IMR-90 (cell line): ENCODE measurements at regions not wholly inside any gene's neighbourhood (a gene's known extent, or its start where the extent isn't known, plus 50 kb on each side); places are given as distances from the start of the nearest gene placed in this dataset.
A peak's percentile ranks its signal among the peaks of the same experiment; 100 is the strongest.

Source experiments
- ATAC-seq: fragments of 200-7000 bp; cut with Tn5 transposase; 2 replicates; pipeline ENCODE4 v1.9.1; 2020; ENCODE audit warnings: low read depth, mild to moderate bottlenecking, moderate library complexity
- BruUV-seq: library from RNA; stranded (reverse); fragments of 400-500 nt; replicated peaks from 2 replicates; lab custom pipeline; 2021; lab: Mats Ljungman, UMichigan
- CTCF ChIA-PET: fragments of 300-600 bp; formaldehyde crosslinking; extraction: SDS; loops from one replicate; lab custom pipeline; 2021; ENCODE audit warnings: antibody characterized with exemption; lab: Yijun Ruan, JAX
- POLR2A ChIA-PET: fragments of 300-600 bp; sonication (Branson Sonifier 250); formaldehyde crosslinking; loops from one replicate; lab custom pipeline; 2022; ENCODE audit warnings: antibody characterized with exemption; ENCODE audit not compliant: unreplicated experiment; lab: Charles Lee
- DNase-seq: peaks from one replicate; pipeline ENCODE4 v3.0.0; 2013
- H2AFZ ChIP-seq: replicated peaks from 2 replicates; pipeline ENCODE3; 2013; ENCODE audit warnings: low read length, mild to moderate bottlenecking; ENCODE audit not compliant: poor library complexity
- H2AK5ac ChIP-seq: 2 replicates; pipeline ENCODE4 v1.6.1; 2013; ENCODE audit warnings: low read depth, low read length, inconsistent platforms
- H2AK9ac ChIP-seq: replicated peaks from 2 replicates; pipeline ENCODE3; 2013; ENCODE audit warnings: mild to moderate bottlenecking, low read depth, low read length, moderate library complexity; ENCODE audit not compliant: poor library complexity
- H2BK120ac ChIP-seq: 2 replicates; pipeline ENCODE4 v1.6.1; 2013; ENCODE audit warnings: low read depth, low read length, inconsistent platforms
- H2BK15ac ChIP-seq: 3 replicates; pipeline ENCODE4 v1.6.1; 2013; ENCODE audit warnings: low read depth, low read length, inconsistent platforms
- H2BK20ac ChIP-seq: 2 replicates; pipeline ENCODE4 v1.6.1; 2013; ENCODE audit warnings: low read depth, mild to moderate bottlenecking, inconsistent platforms, low read length, moderate library complexity
- H2BK5ac ChIP-seq: 2 replicates; pipeline ENCODE4 v1.6.1; 2013; ENCODE audit warnings: mild to moderate bottlenecking, low read depth, low read length, inconsistent platforms; ENCODE audit not compliant: poor library complexity, severe bottlenecking
- H3K14ac ChIP-seq: replicated peaks from 2 replicates; pipeline ENCODE4 v1.6.1; 2013; ENCODE audit warnings: low read depth, low read length, inconsistent platforms
- H3K18ac ChIP-seq: 2 replicates; pipeline ENCODE4 v1.6.1; 2013; ENCODE audit warnings: low read depth, low read length, control low read depth
- H3K23ac ChIP-seq: 2 replicates; pipeline ENCODE4 v1.6.1; 2013; ENCODE audit warnings: low read depth, low read length, inconsistent platforms
- H3K27ac ChIP-seq: 2 replicates; pipeline ENCODE4 v1.5.1; 2013; ENCODE audit warnings: mild to moderate bottlenecking, control low read depth, low read length; ENCODE audit not compliant: insufficient read depth
- H3K27me3 ChIP-seq: 2 replicates; pipeline ENCODE4 v1.6.1; 2013; ENCODE audit warnings: low read length; ENCODE audit not compliant: control insufficient read depth, insufficient read depth
- H3K36me3 ChIP-seq: 2 replicates; pipeline ENCODE4 v1.6.1; 2013; ENCODE audit warnings: low read length, mixed read lengths; ENCODE audit not compliant: control insufficient read depth, insufficient read depth
- H3K4ac ChIP-seq: 2 replicates; pipeline ENCODE4 v1.6.1; 2013; ENCODE audit warnings: low read depth, low read length, inconsistent platforms
- H3K4me1 ChIP-seq: 2 replicates; pipeline ENCODE4 v1.6.1; 2013; ENCODE audit warnings: low read length, mixed read lengths; ENCODE audit not compliant: control insufficient read depth, insufficient read depth
- H3K4me2 ChIP-seq: 2 replicates; pipeline ENCODE4 v1.6.1; 2013; ENCODE audit warnings: low read depth, mild to moderate bottlenecking, control low read depth, low read length, moderate library complexity
- H3K4me3 ChIP-seq: 2 replicates; pipeline ENCODE4 v1.5.1; 2013; ENCODE audit warnings: low read depth, mild to moderate bottlenecking, control low read depth, low read length, moderate library complexity; ENCODE audit not compliant: insufficient read depth
- H3K56ac ChIP-seq: 2 replicates; pipeline ENCODE4 v1.6.1; 2013; ENCODE audit warnings: low read length, inconsistent platforms; ENCODE audit not compliant: insufficient read depth; ENCODE audit errors: extremely low read depth
- H3K79me1 ChIP-seq, 2 experiments: 2 replicates each; pipeline ENCODE4 v1.6.1; 2013; ENCODE audit warnings: low read length in 2 of 2, inconsistent platforms in 1 of 2, low read depth in 1 of 2
- H3K9ac ChIP-seq: 2 replicates; pipeline ENCODE4 v1.6.1; 2013; ENCODE audit warnings: low read depth, low read length, control low read depth
- H3K9me1 ChIP-seq: 2 replicates; pipeline ENCODE4 v1.6.1; 2013; ENCODE audit warnings: low read length, inconsistent platforms; ENCODE audit not compliant: insufficient read depth
- H3K9me3 ChIP-seq: 2 replicates; pipeline ENCODE4 v1.6.1; 2013; ENCODE audit warnings: low read length; ENCODE audit not compliant: control insufficient read depth, insufficient read depth
- H4K20me1 ChIP-seq: 2 replicates; pipeline ENCODE4 v1.6.1; 2013; ENCODE audit warnings: low read length, inconsistent platforms; ENCODE audit not compliant: insufficient read depth
- H4K5ac ChIP-seq: 2 replicates; pipeline ENCODE4 v1.6.1; 2013; ENCODE audit warnings: mild to moderate bottlenecking, low read depth, low read length, control low read depth
- H4K8ac ChIP-seq, 2 experiments: 2 replicates each; pipeline ENCODE4 v1.6.1; 2013; ENCODE audit warnings: low read depth in 2 of 2, low read length in 2 of 2, control low read depth in 1 of 2, inconsistent platforms in 1 of 2
- H4K91ac ChIP-seq: 2 replicates; pipeline ENCODE4 v1.6.1; 2013; ENCODE audit warnings: low read depth, low read length, inconsistent platforms; ENCODE audit not compliant: insufficient read depth
- BHLHE40 ChIP-seq: fragments of 150-350 bp; IDR thresholded peaks from 2 replicates; pipeline ENCODE4 v1.6.1; 2016; ENCODE audit warnings: mild to moderate bottlenecking, low read depth, low read length
- CEBPB ChIP-seq: IDR thresholded peaks from 2 replicates; pipeline ENCODE4 v1.6.1; 2012; ENCODE audit warnings: low read depth, low read length, improper control_type of control experiment
- CHD1 ChIP-seq: IDR thresholded peaks from 2 replicates; pipeline ENCODE4 v1.6.1; 2012; ENCODE audit warnings: low read depth, low read length, improper control_type of control experiment
- FOS ChIP-seq: fragments of 150-350 bp; IDR thresholded peaks from 2 replicates; pipeline ENCODE4 v1.6.1; 2016; ENCODE audit warnings: low read depth, low read length
- MAFK ChIP-seq: IDR thresholded peaks from 2 replicates; pipeline ENCODE4 v1.6.1; 2012; ENCODE audit warnings: low read depth, low read length, improper control_type of control experiment
- MAZ ChIP-seq: IDR thresholded peaks from 2 replicates; pipeline ENCODE4 v1.6.1; 2012; ENCODE audit warnings: low read depth, mild to moderate bottlenecking, low read length, improper control_type of control experiment, moderate library complexity, borderline replicate concordance
- MXI1 ChIP-seq: IDR thresholded peaks from 2 replicates; pipeline ENCODE4 v1.6.1; 2012; ENCODE audit warnings: low read depth, mild to moderate bottlenecking, low read length, moderate library complexity, borderline replicate concordance
- NFE2L2 ChIP-seq: fragments of 150-350 bp; IDR thresholded peaks from 2 replicates; pipeline ENCODE4 v1.6.1; 2016; ENCODE audit warnings: low read depth, mild to moderate bottlenecking, low read length
- POLR2A ChIP-seq: IDR thresholded peaks from 2 replicates; pipeline ENCODE4 v1.6.1; 2012; ENCODE audit warnings: mild to moderate bottlenecking, low read depth, low read length
- RAD21 ChIP-seq: IDR thresholded peaks from 2 replicates; pipeline ENCODE4 v1.6.1; 2012; ENCODE audit warnings: low read length, improper control_type of control experiment
- RCOR1 ChIP-seq: IDR thresholded peaks from 2 replicates; pipeline ENCODE4 v1.6.1; 2012; ENCODE audit warnings: mild to moderate bottlenecking, low read length, improper control_type of control experiment; ENCODE audit not compliant: insufficient replicate concordance
- RFX5 ChIP-seq: IDR thresholded peaks from 2 replicates; pipeline ENCODE4 v1.8.0; 2012; ENCODE audit warnings: low read depth, mild to moderate bottlenecking, low read length, moderate library complexity
- SMC3 ChIP-seq: fragments of 150-350 bp; IDR thresholded peaks from 2 replicates; pipeline ENCODE4 v1.6.1; 2016; ENCODE audit warnings: low read depth, mild to moderate bottlenecking, antibody characterized with exemption, low read length, moderate library complexity
- WGBS, 2 experiments: methylation state at CpG; one replicate each; pipeline versions ENCODE4 v1.1.5 to v1.1.7; 2013; ENCODE audit warnings: missing lambda C conversion rate in 2 of 2; ENCODE audit not compliant: insufficient read length in 1 of 2; ENCODE audit errors: extremely low coverage in 2 of 2; 5-methylcytosine and 5-hydroxymethylcytosine counted together
- dilution Hi-C: fragments of 300-500 bp; cut with HindIII; formaldehyde crosslinking; loops from one replicate; pipeline ENCODE4 v1.14.3; 2018; ENCODE audit warnings: low sequenced_read_pairs; ENCODE audit not compliant: unreplicated experiment
- in situ Hi-C: fragments of 300-500 bp; cut with MboI; formaldehyde crosslinking; loops from 3 replicates; pipeline ENCODE4 v1.14.3; 2019; ENCODE audit warnings: low sequenced_read_pairs, inconsistent platforms, mixed read lengths
- intact Hi-C: fragments of 100-400 bp; cut with micrococcal nuclease; formaldehyde crosslinking; loops from 2 replicates; pipeline ENCODE4 v1.10.0; 2022
- TF ChIP-seq, protein P1 (sequence below): fragments of 150-350 bp; IDR thresholded peaks from 2 replicates; pipeline ENCODE4 v1.6.1; 2016; ENCODE audit warnings: low read depth, mild to moderate bottlenecking, low read length, moderate library complexity, borderline replicate concordance
- TF ChIP-seq, protein P2 (sequence below): conservative IDR thresholded peaks from 2 replicates; pipeline ENCODE4 v1.5.1; 2012; ENCODE audit warnings: mild to moderate bottlenecking, low read depth, low read length, improper control_type of control experiment
- TF ChIP-seq, protein P3 (sequence below): fragments of 150-350 bp; IDR thresholded peaks from 2 replicates; pipeline ENCODE4 v1.6.1; 2017; ENCODE audit warnings: mild to moderate bottlenecking, antibody characterized with exemption, low read length, low read depth

DNA sequence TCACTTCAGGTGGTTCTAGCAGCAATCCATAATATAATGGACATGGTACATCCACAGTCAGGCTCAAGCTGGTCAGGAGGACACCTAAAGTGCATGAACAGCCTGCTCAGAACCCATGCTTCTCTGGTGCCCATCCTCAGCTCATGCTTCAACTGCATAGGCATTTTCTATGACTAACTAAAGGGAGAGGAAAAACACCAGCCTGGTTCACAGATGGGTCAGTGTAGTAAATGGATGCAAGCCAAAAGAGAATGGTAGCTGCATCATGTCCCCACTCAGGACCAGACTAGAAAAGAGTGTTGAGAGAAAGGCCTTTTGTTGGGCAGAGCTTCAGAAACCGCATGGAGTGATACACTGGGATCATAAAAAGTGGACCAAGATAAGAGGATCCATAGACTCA lies 556.6 kb downstream of the TLE1 start:
- POLR2A ChIA-PET = no interaction called here
- TF ChIP-seq POLR2A (no peak), RFX5 (no peak), CEBPB (no peak), MAZ (no peak), SMC3 (no peak), MXI1 (no peak), BHLHE40 (no peak), MAFK (no peak), NFE2L2 (no peak), CHD1 (no peak), RCOR1 (no peak), FOS (no peak), RAD21 (no peak)
- TF ChIP-seq, protein P1, sequence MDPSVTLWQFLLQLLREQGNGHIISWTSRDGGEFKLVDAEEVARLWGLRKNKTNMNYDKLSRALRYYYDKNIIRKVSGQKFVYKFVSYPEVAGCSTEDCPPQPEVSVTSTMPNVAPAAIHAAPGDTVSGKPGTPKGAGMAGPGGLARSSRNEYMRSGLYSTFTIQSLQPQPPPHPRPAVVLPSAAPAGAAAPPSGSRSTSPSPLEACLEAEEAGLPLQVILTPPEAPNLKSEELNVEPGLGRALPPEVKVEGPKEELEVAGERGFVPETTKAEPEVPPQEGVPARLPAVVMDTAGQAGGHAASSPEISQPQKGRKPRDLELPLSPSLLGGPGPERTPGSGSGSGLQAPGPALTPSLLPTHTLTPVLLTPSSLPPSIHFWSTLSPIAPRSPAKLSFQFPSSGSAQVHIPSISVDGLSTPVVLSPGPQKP = no peak
- TF ChIP-seq, protein P2, sequence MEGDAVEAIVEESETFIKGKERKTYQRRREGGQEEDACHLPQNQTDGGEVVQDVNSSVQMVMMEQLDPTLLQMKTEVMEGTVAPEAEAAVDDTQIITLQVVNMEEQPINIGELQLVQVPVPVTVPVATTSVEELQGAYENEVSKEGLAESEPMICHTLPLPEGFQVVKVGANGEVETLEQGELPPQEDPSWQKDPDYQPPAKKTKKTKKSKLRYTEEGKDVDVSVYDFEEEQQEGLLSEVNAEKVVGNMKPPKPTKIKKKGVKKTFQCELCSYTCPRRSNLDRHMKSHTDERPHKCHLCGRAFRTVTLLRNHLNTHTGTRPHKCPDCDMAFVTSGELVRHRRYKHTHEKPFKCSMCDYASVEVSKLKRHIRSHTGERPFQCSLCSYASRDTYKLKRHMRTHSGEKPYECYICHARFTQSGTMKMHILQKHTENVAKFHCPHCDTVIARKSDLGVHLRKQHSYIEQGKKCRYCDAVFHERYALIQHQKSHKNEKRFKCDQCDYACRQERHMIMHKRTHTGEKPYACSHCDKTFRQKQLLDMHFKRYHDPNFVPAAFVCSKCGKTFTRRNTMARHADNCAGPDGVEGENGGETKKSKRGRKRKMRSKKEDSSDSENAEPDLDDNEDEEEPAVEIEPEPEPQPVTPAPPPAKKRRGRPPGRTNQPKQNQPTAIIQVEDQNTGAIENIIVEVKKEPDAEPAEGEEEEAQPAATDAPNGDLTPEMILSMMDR = no peak
- TF ChIP-seq, protein P3, sequence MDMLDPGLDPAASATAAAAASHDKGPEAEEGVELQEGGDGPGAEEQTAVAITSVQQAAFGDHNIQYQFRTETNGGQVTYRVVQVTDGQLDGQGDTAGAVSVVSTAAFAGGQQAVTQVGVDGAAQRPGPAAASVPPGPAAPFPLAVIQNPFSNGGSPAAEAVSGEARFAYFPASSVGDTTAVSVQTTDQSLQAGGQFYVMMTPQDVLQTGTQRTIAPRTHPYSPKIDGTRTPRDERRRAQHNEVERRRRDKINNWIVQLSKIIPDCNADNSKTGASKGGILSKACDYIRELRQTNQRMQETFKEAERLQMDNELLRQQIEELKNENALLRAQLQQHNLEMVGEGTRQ = no peak
- DNase-seq = peak; percentile 32
- H3K4me2 ChIP-seq = peak overlapping the region; percentile 30; the same call in 1 of the 2 replicates
- no peak overlapping the region for H3K4me3 ChIP-seq
- no peak overlapping the region; the same call in 1 of the 2 replicates for H3K23ac ChIP-seq
- in situ Hi-C loops (no loop called here), dilution Hi-C loops (no loop called here), intact Hi-C loops (no loop called here)
- BruUV-seq = no TSS peak
- H3K9ac ChIP-seq = no peak overlapping the region
- no peak for ATAC-seq
- H2BK15ac ChIP-seq = no peak overlapping the region
- H4K8ac ChIP-seq = no peak overlapping the region
- peaks cover 3% of the 10 kb centered on the region; the same call in 1 of the 2 replicates for H3K4me1 ChIP-seq
- no peaks in the 10 kb centered on the region for H3K9me3 ChIP-seq
- H2BK120ac ChIP-seq = no peak overlapping the region
- H3K56ac ChIP-seq = no peak overlapping the region
- H4K5ac ChIP-seq = no peak overlapping the region
- CTCF ChIA-PET = no interaction called here
- no peak overlapping the region for H4K91ac ChIP-seq
- no peak overlapping the region for H2AFZ ChIP-seq
- H3K27ac ChIP-seq = no peak overlapping the region
- H2AK5ac ChIP-seq = no peak overlapping the region
- no peaks in the 10 kb centered on the region for H3K79me1 ChIP-seq
- H3K18ac ChIP-seq = no peak overlapping the region
- no peak overlapping the region for H2BK5ac ChIP-seq
- 100% methylated on average over 1 of the region's 1 CpG; no CpG with 5 or more reads in 1 of the 2 experiments for WGBS, 2 experiments
- H3K14ac ChIP-seq = no peak overlapping the region
- no peak overlapping the region for H2BK20ac ChIP-seq
- H3K4ac ChIP-seq = no peak overlapping the region
- no peaks in the 10 kb centered on the region for H3K9me1 ChIP-seq
- no peaks in the 10 kb centered on the region for H3K36me3 ChIP-seq
- H3K27me3 ChIP-seq = peaks cover 4% of the 10 kb centered on the region; the same call in 1 of the 2 replicates
- no peak overlapping the region for H2AK9ac ChIP-seq
- H4K20me1 ChIP-seq = no peaks in the 10 kb centered on the region
